Ovary (tissue), 7 donors: ENCODE measurements at regions not wholly inside any gene's neighbourhood (a gene's known extent, or its start where the extent isn't known, plus 50 kb on each side); places are given as distances from the start of the nearest gene placed in this dataset.

Source experiments
- DNase-seq, 5 donors: peaks; one replicate each; pipeline ENCODE4 v3.0.0-alpha.2; 2019 to 2020
- H3K27ac ChIP-seq, 2 donors: fragments of 200-600 bp; one replicate each; pipeline versions ENCODE4 v1.5.1 to v1.8.0; 2019 to 2022
- H3K27me3 ChIP-seq: fragments of 200-600 bp; one replicate; pipeline ENCODE4 v1.8.0; 2022
- H3K36me3 ChIP-seq: fragments of 200-600 bp; sonication (generic); one replicate; pipeline ENCODE4 v1.5.1; 2019
- H3K4me1 ChIP-seq: one replicate; pipeline ENCODE4 v1.8.1; 2013; ENCODE audit warnings: mild to moderate bottlenecking, moderate library complexity; ENCODE audit not compliant: insufficient read depth
- H3K4me3 ChIP-seq: fragments of 200-600 bp; sonication (generic); one replicate; pipeline ENCODE4 v1.5.1; 2017
- H3K9me3 ChIP-seq, 2 donors: fragments of 200-600 bp in 1 of 2; sonication (generic) in 1 of 2; one replicate each; pipeline versions ENCODE4 v1.5.1 to v1.8.1; 2013 to 2019; ENCODE audit warnings: mild to moderate bottlenecking in 1 of 2, moderate library complexity in 1 of 2
- EP300 ChIP-seq: sonication (generic); formaldehyde crosslinking; IDR thresholded peaks from one replicate; pipeline ENCODE4 v1.6.1; 2017; ENCODE audit warnings: antibody characterized with exemption
- POLR2A ChIP-seq: fragments of 450-650 bp; IDR thresholded peaks from one replicate; pipeline ENCODE4 v1.6.1; 2017; ENCODE audit warnings: antibody characterized with exemption, mild to moderate bottlenecking, moderate library complexity
- WGBS, 3 donors: extraction: QIAGEN DNeasy Blood & Tissue Kit in 1 of 3; methylation state at CpG; one replicate each; pipeline versions ENCODE4 v1.1.5 to v1.1.7; 2013 to 2017; 5-methylcytosine and 5-hydroxymethylcytosine counted together
- intact Hi-C, 4 donors: fragments of 100-400 bp; cut with DNase I; formaldehyde crosslinking; loops; one replicate each; pipeline versions ENCODE4 v1.11.0 to v1.15.1; 2022 to 2023
- TF ChIP-seq, protein P1 (sequence below), 3 donors: fragments of 450-650 bp in 2 of 3; fragments of 200-600 bp in 1 of 3; IDR thresholded peaks; one replicate each; pipeline versions ENCODE4 v1.5.1 to v1.8.0; 2016 to 2022; ENCODE audit warnings: antibody characterized with exemption in 3 of 3, mild to moderate bottlenecking in 1 of 3
- donor health status: DM: no; HTN: no; CAD: no; lungs with moderate emphysema.
- donor health status: DM: no; HTN: no; CAD: no.
- donor health status: Bipolar disorder and iron deficiency.
- donor health status: DM: no; HTN: no; CAD: no.
- donor health status: DM: yes; HTN: yes; CAD: no.

DNA sequence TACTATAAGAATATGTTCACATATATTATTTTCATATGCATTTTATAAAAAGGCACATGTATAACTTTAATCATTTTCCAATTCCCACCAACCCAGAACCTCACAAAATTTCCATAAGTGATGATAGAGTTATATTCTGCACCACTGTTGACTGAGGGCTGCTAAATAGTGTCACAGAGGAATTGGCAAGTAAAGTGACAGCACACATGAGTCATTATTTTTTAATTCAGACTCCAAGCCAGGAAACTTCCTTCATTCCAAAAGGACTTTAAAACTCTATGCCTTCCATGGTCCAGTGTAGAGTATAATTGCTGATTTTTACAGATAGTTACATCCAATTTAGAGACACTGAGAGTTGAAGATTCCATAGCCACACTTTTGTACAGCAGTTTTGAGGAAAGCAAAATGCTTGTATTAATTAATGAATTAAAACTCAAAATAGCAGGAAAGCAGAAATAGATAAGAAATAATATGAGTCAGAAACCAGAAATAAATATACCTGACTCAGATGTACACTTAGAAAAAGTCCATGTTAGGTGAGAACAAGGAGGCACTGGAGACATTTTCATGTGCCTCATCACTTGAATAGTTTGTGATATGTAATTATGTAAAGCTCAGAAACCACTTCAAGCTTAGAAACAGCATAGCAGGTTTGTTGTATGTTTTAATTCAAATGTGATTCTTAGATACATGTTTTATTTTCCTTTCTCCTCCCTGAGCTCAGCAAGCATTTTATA, 425.2 kb upstream of the OPRM1 start:
- no peaks in the 10 kb centered on the region for H3K36me3 ChIP-seq
- intact Hi-C loops = no loop called here
- no peak for DNase-seq
- no peaks in the 10 kb centered on the region for H3K4me1 ChIP-seq
- no peak for TF ChIP-seq POLR2A
- no peak for TF ChIP-seq EP300
- H3K27ac ChIP-seq = no peak overlapping the region
- H3K4me3 ChIP-seq = no peak overlapping the region
- H3K27me3 ChIP-seq = no peaks in the 10 kb centered on the region
- no peaks in the 10 kb centered on the region for H3K9me3 ChIP-seq

DNA sequence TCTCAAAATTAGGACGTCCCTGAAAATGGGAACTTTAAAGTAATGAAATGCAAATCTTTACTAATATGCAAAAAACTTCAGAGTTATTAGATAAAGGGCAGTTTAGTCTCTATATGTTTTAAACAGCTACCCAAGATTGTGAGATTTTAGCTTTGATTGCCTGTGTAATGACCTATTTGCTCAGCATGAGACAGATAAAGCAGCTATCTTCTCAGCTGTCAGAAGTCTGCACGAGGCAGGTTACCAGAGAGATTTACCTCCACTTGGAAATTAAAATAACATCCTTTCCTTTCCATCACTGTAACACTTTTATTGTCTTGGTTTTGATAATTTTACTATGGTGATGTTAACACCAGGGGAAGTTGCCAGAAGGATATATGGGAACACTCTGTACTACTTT, 436.6 kb upstream of the OPRM1 start:
- H3K4me3 ChIP-seq = no peak overlapping the region
- no peaks in the 10 kb centered on the region for H3K27me3 ChIP-seq
- DNase-seq = no peak
- H3K9me3 ChIP-seq = no peaks in the 10 kb centered on the region
- no peaks in the 10 kb centered on the region for H3K36me3 ChIP-seq
- H3K27ac ChIP-seq = no peak overlapping the region
- no peaks in the 10 kb centered on the region for H3K4me1 ChIP-seq
- TF ChIP-seq EP300 (no peak), POLR2A (no peak)
- TF ChIP-seq, protein P1, sequence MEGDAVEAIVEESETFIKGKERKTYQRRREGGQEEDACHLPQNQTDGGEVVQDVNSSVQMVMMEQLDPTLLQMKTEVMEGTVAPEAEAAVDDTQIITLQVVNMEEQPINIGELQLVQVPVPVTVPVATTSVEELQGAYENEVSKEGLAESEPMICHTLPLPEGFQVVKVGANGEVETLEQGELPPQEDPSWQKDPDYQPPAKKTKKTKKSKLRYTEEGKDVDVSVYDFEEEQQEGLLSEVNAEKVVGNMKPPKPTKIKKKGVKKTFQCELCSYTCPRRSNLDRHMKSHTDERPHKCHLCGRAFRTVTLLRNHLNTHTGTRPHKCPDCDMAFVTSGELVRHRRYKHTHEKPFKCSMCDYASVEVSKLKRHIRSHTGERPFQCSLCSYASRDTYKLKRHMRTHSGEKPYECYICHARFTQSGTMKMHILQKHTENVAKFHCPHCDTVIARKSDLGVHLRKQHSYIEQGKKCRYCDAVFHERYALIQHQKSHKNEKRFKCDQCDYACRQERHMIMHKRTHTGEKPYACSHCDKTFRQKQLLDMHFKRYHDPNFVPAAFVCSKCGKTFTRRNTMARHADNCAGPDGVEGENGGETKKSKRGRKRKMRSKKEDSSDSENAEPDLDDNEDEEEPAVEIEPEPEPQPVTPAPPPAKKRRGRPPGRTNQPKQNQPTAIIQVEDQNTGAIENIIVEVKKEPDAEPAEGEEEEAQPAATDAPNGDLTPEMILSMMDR (IDR thresholded peaks at IDR 0.05) = no peak
- 48 to 63% (median 48%) methylated on average over 2 of the region's 2 CpGs for WGBS, 3 donors
- intact Hi-C loops = no loop called here

DNA sequence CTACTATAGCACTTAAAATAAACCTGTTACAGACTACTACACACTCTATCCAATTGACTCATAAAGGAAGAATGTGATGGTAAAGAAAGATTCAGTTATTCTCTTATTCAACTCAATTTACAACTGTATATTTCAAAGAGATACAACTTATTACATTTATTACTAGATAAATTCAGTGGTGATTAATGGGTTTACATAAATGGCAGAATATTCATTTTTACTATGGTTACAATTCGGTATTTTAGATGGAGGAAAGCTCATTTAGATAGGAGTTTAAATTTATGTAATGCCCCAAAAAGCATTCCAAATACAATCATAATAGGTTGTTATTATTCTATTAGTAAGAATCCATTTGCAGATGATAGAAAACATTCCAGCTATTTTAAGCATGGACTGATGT, 439.1 kb upstream of the OPRM1 start:
- Histone ChIP-seq H3K27me3 (no peaks in the 10 kb centered on the region), H3K27ac (no peak overlapping the region), H3K9me3 (no peaks in the 10 kb centered on the region), H3K36me3 (no peaks in the 10 kb centered on the region), H3K4me1 (no peaks in the 10 kb centered on the region), H3K4me3 (no peak overlapping the region)
- intact Hi-C loops = loop anchor here in 1 of 4 donors (10.0 kb wide), 1 partner anchor 65 kb away; no protein-coding TSS in a partner anchor
- DNase-seq = no peak
- 21 to 27% (median 25%) methylated on average over 1 of the region's 1 CpG for WGBS, 3 donors
- TF ChIP-seq, protein P1 (IDR thresholded peaks at IDR 0.05) = no peak
- TF ChIP-seq EP300 (no peak), POLR2A (no peak)

GRCh38 chr6:153595903-153596302, 443.1 kb upstream of the OPRM1 start:
- Histone ChIP-seq H3K36me3 (no peaks in the 10 kb centered on the region), H3K4me3 (no peak overlapping the region), H3K4me1 (no peaks in the 10 kb centered on the region), H3K27ac (no peak overlapping the region), H3K27me3 (no peaks in the 10 kb centered on the region), H3K9me3 (no peaks in the 10 kb centered on the region)
- TF ChIP-seq EP300 (no peak), POLR2A (no peak)
- TF ChIP-seq, protein P1 (IDR thresholded peaks at IDR 0.05) = no peak
- intact Hi-C loops = loop anchor here in 1 of 4 donors (10.0 kb wide), 1 partner anchor 61 kb away; no protein-coding TSS in a partner anchor
- no peak for DNase-seq
- 79 to 97% (median 86%) methylated on average over 2 of the region's 2 CpGs for WGBS, 3 donors

- TF ChIP-seq EP300 = no peak
- TF ChIP-seq POLR2A = no peak
- TF ChIP-seq, protein P1 (IDR thresholded peaks at IDR 0.05) = no peak
- no peak overlapping the region for H3K4me3 ChIP-seq
- H3K36me3 ChIP-seq = no peaks in the 10 kb centered on the region
- no peaks in the 10 kb centered on the region for H3K4me1 ChIP-seq
- no peaks in the 10 kb centered on the region for H3K27me3 ChIP-seq
- H3K27ac ChIP-seq = no peak overlapping the region
- no peak for DNase-seq
- H3K9me3 ChIP-seq = no peaks in the 10 kb centered on the region
- intact Hi-C loops = loop anchor here in 1 of 4 donors (10.0 kb wide), 1 partner anchor 60 kb away; no protein-coding TSS in a partner anchor
- WGBS, 3 donors = 50 to 72% (median 62%) methylated on average over 1 of the region's 1 CpG
Observed at GRCh38 chr6:153594871-153595270, 444.2 kb upstream of the OPRM1 start.
